A673 (cell line): ENCODE measurements at regions not wholly inside any gene's neighbourhood (a gene's known extent, or its start where the extent isn't known, plus 50 kb on each side); places are given as distances from the start of the nearest gene placed in this dataset.
"Not testable (repeated sequence)": the region's sequence is repeated elsewhere in the genome, so short reads cannot be mapped to it uniquely, and the experiment has no call there.

ENCODE experiments used
- BruUV-seq: library from RNA; stranded (reverse); fragments of 400-500 nt; replicated peaks from 2 replicates; lab custom pipeline; 2021; lab: Mats Ljungman, UMichigan
- CTCF ChIA-PET: fragments of 300-600 bp; sonication (Branson Sonifier 250); formaldehyde crosslinking; loops from one replicate; lab custom pipeline; 2022; ENCODE audit warnings: antibody characterized with exemption; lab: Charles Lee
- POLR2A ChIA-PET: fragments of 300-600 bp; sonication (Branson Sonifier 250); formaldehyde crosslinking; loops from one replicate; lab custom pipeline; 2022; ENCODE audit warnings: antibody characterized with exemption; ENCODE audit not compliant: low non-redundant PET; lab: Charles Lee
- DNase-seq: peaks from one replicate; pipeline ENCODE4 v3.0.0-alpha.2; 2015; ENCODE audit warnings: low spot score
- H3K27ac ChIP-seq: fragments of 200-600 bp; sonication (generic); 2 replicates; pipeline ENCODE4 v1.5.1; 2016; ENCODE audit warnings: mixed run types, low read depth, mild to moderate bottlenecking, mixed read lengths, antibody characterized with exemption, low read length; ENCODE audit not compliant: poor library complexity, severe bottlenecking
- H3K27me3 ChIP-seq: fragments of 200-600 bp; sonication (generic); replicated peaks from 2 replicates; pipeline ENCODE4 v1.6.1; 2017; ENCODE audit warnings: mixed run types, low read depth, mild to moderate bottlenecking, mixed read lengths, antibody characterized with exemption, low read length; ENCODE audit not compliant: insufficient read depth, poor library complexity
- H3K36me3 ChIP-seq: fragments of 200-600 bp; sonication (generic); 2 replicates; pipeline ENCODE4 v1.6.1; 2016; ENCODE audit warnings: mixed run types, mild to moderate bottlenecking, mixed read lengths, antibody characterized with exemption, low read length; ENCODE audit not compliant: insufficient read depth, poor library complexity, severe bottlenecking
- H3K4me1 ChIP-seq: fragments of 200-600 bp; sonication (generic); 2 replicates; pipeline ENCODE4 v1.6.1; 2017; ENCODE audit warnings: mixed run types, mild to moderate bottlenecking, mixed read lengths, antibody characterized with exemption, low read length; ENCODE audit not compliant: insufficient read depth, poor library complexity, severe bottlenecking
- H3K4me3 ChIP-seq: fragments of 200-600 bp; sonication (generic); 2 replicates; pipeline ENCODE4 v1.5.1; 2016; ENCODE audit warnings: low read depth, mixed run types, mild to moderate bottlenecking, mixed read lengths, low read length; ENCODE audit not compliant: poor library complexity, severe bottlenecking
- H3K9me3 ChIP-seq: fragments of 200-600 bp; sonication (generic); 2 replicates; pipeline ENCODE4 v1.6.1; 2016; ENCODE audit warnings: mixed run types, low read depth, mild to moderate bottlenecking, mixed read lengths, antibody characterized with exemption, low read length; ENCODE audit not compliant: poor library complexity, severe bottlenecking
- intact Hi-C: fragments of 100-400 bp; cut with micrococcal nuclease; formaldehyde crosslinking; loops from one replicate; pipeline ENCODE4 v1.10.0; 2022; ENCODE audit not compliant: unreplicated experiment

DNA sequence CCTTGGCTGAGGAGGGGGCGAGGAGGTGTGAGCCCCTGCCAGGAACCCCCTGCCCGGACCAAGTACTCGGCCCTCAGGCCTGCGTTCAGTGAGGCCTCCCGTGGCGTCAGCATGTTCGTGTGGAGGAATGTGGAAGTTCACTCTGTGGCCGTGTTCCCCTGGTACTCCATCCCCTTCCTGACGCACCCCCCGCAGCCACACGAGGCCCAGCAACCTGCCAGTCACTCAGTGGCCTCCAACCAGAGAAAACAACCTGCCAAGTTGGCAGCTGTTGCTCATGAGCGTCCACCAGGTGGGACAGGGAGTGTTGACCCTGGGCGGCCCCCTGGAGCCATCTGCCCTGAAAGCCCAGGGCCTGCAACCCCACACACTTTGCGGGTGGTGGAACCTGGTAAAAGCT is 205.4 kb downstream of the CEP170 start:
- CTCF ChIA-PET, H3K9me3 ChIP-seq: not testable (repeated sequence)

DNA sequence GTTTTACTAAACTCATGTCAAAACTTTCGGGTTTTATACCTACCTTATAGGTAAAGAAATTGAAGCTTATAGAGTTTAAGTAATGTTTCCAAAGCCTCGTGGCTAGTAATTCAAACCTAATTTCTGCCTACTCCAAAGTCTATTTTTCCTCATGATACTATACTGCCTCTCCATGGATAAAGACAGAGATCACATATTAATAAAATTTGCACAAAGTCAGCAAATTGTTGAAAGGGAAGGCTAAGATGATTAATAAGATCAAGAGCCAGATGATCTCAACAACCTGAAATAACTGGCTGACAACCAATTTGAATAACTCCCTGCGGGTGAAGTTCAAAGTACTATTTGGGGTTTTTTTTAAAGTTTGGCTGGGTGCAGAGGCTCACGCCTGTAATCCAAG is 233.7 kb downstream of the CEP170 start:
- H3K9me3 ChIP-seq, CTCF ChIA-PET, H3K27me3 ChIP-seq, POLR2A ChIA-PET, H3K36me3 ChIP-seq, BruUV-seq, DNase-seq, H3K4me1 ChIP-seq, H3K27ac ChIP-seq, intact Hi-C loops, H3K4me3 ChIP-seq: not testable (repeated sequence)

More for the DNA sequence above, 205.4 kb downstream of the CEP170 start:
- intact Hi-C loops, BruUV-seq, H3K27ac ChIP-seq, H3K4me3 ChIP-seq, DNase-seq, POLR2A ChIA-PET, H3K36me3 ChIP-seq, H3K27me3 ChIP-seq, H3K4me1 ChIP-seq: not testable (repeated sequence)

DNA sequence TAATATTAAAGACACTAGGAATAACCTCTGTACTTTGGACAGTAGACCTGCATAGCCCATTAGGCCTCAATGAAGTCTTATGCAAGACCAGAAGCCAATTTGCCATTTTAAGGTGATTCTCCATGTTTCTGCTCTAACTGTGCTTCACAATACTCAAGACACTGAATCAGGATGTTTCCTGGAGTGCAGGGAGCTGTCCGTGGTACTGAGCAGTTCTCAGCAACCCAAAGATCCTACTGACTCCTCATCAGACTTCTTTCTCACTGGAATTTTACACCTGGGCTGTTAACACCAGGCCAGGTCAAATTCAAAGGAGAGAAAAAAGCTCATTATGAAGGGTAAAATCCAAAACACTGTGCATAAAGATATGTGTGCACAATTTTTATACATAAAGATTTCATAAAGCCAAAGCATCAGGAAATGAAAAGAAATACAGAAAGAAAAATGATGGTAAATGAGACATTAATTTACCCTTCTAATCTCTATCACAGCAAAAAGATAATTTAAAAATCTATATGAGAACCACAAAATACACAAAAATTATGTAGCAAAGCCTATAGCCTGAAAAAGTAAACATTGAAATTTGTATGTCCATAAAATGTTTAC is 235.9 kb downstream of the CEP170 start:
- H3K36me3 ChIP-seq, intact Hi-C loops, H3K4me3 ChIP-seq, H3K27me3 ChIP-seq, H3K9me3 ChIP-seq, H3K27ac ChIP-seq, H3K4me1 ChIP-seq, POLR2A ChIA-PET, DNase-seq, CTCF ChIA-PET, BruUV-seq: not testable (repeated sequence)

DNA sequence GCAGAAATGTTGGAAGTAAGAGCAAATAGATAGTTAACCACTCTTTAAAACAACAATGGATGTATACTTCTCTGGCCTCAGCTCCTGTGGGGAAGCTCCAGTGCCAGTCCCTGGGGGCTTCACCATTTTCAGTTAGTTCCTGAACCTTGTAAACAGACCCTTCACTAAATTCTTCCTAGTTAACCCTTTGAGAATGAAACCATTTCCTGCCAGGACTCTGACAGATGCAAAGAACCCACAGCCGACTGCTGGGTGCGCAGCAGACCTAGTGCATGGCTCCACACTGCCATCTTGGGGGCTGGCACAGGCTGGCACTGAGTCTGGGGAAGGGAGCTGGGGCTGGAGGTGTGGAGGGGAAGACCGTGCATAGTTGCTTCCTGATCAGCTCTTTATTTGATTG is 244.4 kb downstream of the CEP170 start:
- intact Hi-C loops, BruUV-seq: not testable (repeated sequence)

DNA sequence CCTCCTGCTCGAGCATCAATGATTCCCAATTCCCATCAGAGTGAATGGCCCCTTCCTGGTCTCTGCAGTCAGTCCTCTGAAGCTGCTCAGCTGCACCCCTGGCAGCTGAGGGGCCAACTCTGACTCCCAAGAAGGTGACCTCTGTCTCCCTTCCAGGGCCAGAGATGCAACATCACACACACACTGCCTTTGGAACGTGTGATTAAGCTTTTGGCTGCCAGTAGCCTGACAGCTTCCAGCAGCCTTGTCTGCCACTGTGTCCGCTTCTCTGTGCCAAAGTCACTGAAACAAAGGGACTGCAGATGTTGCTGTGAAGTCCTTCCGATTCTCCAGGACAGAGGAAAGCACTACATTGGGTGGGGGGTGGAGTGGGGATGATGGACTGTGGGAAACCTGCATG is 254.1 kb downstream of the CEP170 start:
- CTCF ChIA-PET, H3K36me3 ChIP-seq, intact Hi-C loops, H3K4me3 ChIP-seq, H3K27me3 ChIP-seq, POLR2A ChIA-PET, DNase-seq, H3K9me3 ChIP-seq, H3K4me1 ChIP-seq, BruUV-seq, H3K27ac ChIP-seq: not testable (repeated sequence)

More for the DNA sequence above, 244.4 kb downstream of the CEP170 start:
- H3K4me3 ChIP-seq, H3K27ac ChIP-seq, H3K36me3 ChIP-seq, H3K9me3 ChIP-seq, H3K27me3 ChIP-seq, POLR2A ChIA-PET, H3K4me1 ChIP-seq: not testable (repeated sequence)
- peak; percentile 74 for DNase-seq
- CTCF ChIA-PET: interaction anchor here (1.1 kb wide), 1 partner anchor 556 kb away, joined by 3 read pairs; no protein-coding TSS in a partner anchor

DNA sequence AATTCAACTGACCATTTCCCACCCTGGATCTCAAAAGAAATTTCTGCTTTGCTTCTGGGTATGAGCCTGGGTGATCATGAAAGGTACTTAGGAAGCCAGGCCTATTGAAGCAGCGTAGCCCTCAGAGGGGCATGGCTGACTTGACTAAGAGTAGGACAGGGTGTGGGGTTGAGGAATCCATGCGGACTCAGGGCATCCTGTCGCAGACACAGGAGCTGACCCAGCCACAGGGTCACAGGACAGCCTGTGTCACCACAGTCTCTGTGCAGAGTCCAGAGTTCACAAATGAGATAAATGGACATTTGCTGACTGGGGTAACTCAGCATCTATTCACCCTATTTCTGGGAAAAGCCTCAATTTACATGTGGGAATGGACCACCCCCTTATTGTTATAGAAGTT is 262.3 kb downstream of the CEP170 start:
- DNase-seq, CTCF ChIA-PET, H3K36me3 ChIP-seq, H3K4me3 ChIP-seq, POLR2A ChIA-PET, H3K27ac ChIP-seq, H3K27me3 ChIP-seq, BruUV-seq, H3K4me1 ChIP-seq, intact Hi-C loops, H3K9me3 ChIP-seq: not testable (repeated sequence)

DNA sequence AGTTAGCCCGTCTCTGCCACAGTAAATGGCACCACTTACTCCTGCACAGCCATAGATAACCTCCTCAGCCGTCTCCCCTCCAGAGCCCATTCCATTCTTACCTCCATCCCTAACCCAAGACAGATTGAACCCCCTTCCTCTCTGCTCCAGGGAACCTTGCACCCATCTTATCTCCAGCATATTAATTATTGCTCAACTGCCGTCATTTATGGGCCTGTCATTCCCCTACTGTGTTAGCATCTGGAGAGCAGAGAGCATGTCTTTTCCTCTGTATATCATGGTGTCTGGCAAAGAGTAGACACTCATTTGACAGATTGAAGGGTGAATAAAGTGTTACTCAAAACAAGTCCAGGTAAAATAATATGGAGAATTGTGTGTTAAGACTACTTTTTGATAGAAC is 270.0 kb downstream of the CEP170 start:
- BruUV-seq, intact Hi-C loops, H3K4me3 ChIP-seq, H3K9me3 ChIP-seq, H3K36me3 ChIP-seq, H3K27ac ChIP-seq, POLR2A ChIA-PET, H3K27me3 ChIP-seq, DNase-seq, CTCF ChIA-PET, H3K4me1 ChIP-seq: not testable (repeated sequence)

DNA sequence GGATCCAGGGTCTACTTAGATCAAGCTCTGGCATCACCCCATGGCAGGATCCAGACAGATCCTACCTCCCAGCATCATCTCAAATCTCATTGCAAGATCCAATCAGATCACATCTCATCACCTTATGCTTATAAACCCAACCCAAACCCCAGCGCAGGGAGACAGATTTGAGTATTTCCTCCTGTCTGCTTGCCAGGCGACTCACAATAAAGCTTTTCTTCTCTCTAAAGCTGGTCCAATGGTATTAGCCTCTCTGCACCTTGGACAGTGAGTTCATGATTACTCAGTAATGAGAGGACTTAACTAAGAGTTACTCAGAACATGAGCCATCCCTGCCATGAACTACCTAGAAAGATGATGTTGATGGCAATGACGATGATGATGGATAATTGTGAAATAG is 281.7 kb downstream of the CEP170 start:
- H3K36me3 ChIP-seq, CTCF ChIA-PET, DNase-seq, H3K4me1 ChIP-seq, BruUV-seq, intact Hi-C loops, POLR2A ChIA-PET, H3K27me3 ChIP-seq, H3K9me3 ChIP-seq, H3K4me3 ChIP-seq, H3K27ac ChIP-seq: not testable (repeated sequence)
